ENCODE measurements at regions not wholly inside any gene's neighbourhood (a gene's known extent, or its start where the extent isn't known, plus 50 kb on each side); places are given as distances from the start of the nearest gene placed in this dataset.
"Not testable (repeated sequence)": the region's sequence is repeated elsewhere in the genome, so short reads cannot be mapped to it uniquely, and the experiment has no call there.

GRCh38 chr1:189217646-189218045 is 1260.0 kb downstream of the BRINP3 start:
- no peak for DNase-seq (ENCODE audit: low spot score)

GRCh38 chr1:189220750-189221149 is 1256.9 kb downstream of the BRINP3 start:
- DNase-seq (ENCODE audit: low spot score) = peak; percentile 16

DNA sequence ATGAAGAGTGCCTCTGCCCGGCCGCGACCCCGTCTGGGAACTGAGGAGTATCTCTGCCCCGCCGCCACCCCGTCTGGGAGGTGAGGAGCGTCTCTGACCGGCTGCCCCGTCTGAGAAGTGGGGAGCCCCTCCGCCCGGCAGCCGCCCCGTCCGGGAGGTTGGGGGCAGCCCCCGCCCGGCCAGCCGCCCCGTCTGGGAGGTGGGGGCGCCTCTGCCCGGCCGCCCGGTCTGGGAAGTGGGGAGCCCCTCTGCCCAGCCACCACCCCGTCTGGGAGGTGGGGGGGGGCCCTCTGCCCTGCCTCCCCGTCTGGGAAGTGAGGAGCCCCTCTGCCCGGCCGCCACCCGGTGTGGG is 1251.9 kb downstream of the BRINP3 start:
- DNase-seq (ENCODE audit: low spot score) = not testable (repeated sequence)

- no peak for DNase-seq (ENCODE audit: low spot score)
Observed at GRCh38 chr1:189226779-189227178, 1250.9 kb downstream of the BRINP3 start.

- no peak for DNase-seq (ENCODE audit: low spot score)
Observed at GRCh38 chr1:189237008-189237407, 1240.7 kb downstream of the BRINP3 start.

GRCh38 chr1:189253601-189254350 is 1223.9 kb downstream of the BRINP3 start:
- no peak for DNase-seq (ENCODE audit: low spot score)

GRCh38 chr1:189261128-189261527 is 1216.5 kb downstream of the BRINP3 start:
- DNase-seq (ENCODE audit: low spot score) = not testable (repeated sequence)

DNA sequence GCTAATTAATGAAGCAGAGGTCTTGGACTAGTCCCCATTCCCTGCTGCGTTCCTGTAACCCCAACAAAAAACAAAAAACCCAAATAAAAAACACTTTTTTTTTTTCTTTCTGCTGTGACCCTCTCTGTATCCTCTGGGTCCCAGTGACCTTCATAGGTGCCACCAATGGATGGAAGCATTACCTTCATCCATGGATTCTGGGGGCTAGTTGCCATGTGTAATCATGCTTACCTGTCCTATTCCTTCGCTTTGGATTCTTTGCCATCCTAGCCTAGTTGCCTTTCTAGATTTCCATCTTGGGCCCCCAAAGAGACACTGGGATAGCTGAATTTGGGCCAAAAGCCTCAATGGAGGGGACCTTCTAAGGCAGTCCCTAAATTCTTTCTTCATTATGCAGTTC is 1208.7 kb downstream of the BRINP3 start:
- no peak for DNase-seq (ENCODE audit: low spot score)

DNA sequence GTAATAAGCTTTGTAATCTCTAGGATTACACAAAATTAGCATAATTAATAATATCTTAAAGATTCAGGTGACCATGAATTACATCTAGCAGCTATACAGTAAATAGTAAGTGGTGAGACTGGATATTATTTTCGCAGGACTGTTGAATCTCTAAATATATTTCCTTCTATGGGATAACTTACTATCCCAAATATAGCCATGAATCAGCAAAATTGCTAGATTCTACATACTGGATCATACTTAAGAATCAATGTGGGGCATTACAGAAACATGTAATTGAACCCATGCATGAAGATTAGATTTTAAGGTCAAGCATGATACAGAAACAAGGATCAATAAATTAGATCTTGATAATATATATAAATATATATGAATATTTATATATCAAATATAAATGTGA is 1203.4 kb downstream of the BRINP3 start:
- DNase-seq (ENCODE audit: low spot score) = no peak

- no peak for DNase-seq (ENCODE audit: low spot score)
Observed at GRCh38 chr1:189275796-189276195, 1201.9 kb downstream of the BRINP3 start.

GRCh38 chr1:189289346-189289745 is 1188.3 kb downstream of the BRINP3 start:
- no peak for DNase-seq (ENCODE audit: low spot score)

DNA sequence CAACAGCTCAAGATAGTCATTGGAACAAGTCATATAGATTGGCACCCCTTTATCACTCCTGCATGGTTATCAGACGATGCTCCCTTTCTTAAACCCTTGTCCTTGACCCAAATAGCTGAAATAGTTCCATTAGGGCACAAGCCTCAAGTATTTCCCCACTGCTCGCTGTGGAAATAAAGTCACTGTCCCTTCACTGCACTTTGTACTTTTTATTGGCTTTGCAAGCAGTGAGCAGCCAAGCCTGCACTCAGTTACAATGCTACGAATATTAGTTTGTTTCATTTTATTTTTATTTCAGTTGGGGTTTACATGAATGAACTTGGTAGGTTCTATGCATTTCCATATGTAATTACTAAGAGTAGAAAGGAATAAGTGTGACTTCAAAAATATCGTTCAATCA is 1176.4 kb downstream of the BRINP3 start:
- no peak for DNase-seq (ENCODE audit: low spot score)

DNA sequence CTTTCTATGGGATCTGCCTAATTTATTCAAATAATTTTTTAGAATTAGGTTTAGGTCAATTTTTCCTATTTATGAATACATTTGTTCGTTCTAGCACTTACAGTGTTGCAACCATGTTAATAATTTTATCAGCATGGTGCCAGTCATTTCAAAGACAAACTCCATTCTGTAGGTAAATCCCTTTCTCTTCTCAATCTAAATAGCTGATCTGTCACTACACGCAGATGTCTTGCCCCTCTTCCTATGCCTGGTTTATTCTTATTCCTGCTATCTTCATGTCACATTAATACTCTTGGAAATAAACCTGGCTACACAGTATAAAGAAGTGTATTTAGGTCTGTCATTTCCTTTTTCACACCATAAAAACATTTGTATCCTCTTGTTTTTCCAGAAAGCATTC is 1172.4 kb downstream of the BRINP3 start:
- DNase-seq (ENCODE audit: low spot score) = no peak

DNA sequence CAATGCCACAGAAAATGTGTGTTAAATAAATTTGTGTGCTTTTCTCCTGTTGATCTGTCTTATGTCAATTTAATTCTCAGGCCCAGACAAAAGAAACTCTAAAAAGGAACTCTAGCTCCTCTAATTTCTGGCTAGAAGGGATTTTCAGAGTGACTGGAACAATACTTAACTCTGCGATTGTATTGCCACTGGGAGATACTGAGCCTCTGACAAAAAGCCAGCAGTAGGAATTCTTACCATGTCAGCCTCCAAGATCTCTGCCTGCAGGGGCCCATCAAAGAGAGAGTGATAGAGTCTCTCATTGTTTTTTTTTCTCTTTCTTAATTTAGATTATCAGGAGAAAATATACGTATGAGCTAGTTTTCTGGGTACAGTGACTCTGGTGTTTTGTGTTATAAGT is 1165.7 kb downstream of the BRINP3 start:
- no peak for DNase-seq (ENCODE audit: low spot score)

- no peak for DNase-seq (ENCODE audit: low spot score)
Observed at GRCh38 chr1:189312499-189312898, 1165.2 kb downstream of the BRINP3 start.

DNA sequence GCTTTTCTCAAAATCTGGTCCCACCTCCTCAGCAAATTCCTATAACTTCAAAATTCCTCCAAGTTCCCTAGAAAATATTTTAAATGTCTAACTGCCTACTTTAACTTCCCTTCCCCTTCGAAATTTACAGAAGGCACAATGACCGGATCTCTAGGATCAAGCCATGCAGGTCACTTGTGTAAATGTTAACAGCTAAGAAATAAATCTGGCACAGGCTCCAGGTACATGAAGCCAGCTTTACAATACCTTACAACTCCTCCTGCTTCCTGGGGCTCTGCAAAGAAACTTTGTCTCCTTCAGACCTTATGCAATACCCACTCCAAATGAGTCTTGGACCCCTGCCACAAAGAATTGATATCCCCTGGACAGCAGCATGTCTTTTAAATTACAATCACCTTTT is 1164.2 kb downstream of the BRINP3 start:
- DNase-seq (ENCODE audit: low spot score) = no peak

DNA sequence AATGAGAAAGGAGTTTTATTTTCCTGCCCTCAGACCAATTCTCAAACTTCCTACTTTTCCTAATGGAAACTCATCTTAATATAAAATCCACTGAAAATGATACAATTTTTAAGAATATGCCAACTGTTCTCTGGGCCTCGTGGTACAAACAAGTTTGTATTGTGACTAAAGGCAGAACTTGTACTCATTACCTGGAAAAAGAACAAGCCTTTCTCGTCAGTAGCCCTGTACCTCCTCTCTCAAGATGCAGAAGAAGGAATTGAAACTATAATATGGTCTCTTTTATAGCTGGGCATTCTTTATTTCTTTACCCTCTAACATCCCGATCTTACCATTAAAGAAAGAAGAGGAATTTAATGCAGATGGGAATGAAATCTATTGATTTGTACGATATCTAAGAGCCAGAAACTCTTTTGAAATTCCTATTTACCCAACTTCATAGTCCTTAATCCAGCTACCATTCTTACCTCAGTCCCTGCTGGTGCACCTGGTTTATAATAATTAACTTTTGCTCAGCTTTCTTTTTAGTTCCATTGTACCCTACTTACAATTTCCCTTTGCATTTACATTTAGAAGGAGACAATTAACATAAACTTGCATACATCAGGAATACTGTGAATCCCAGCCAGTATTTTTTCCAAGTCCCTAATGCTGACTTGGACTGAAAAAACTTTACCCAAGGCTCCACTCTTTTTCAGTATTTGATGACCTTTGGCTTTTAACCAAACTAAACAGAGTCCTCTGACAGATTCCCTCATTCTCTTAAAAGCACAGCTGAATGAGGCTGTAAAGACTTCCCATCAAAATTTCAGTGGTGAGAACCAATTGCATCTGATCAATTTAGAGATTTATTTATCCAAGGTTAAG is 1162.4 kb downstream of the BRINP3 start:
- DNase-seq (ENCODE audit: low spot score) = no peak

DNA sequence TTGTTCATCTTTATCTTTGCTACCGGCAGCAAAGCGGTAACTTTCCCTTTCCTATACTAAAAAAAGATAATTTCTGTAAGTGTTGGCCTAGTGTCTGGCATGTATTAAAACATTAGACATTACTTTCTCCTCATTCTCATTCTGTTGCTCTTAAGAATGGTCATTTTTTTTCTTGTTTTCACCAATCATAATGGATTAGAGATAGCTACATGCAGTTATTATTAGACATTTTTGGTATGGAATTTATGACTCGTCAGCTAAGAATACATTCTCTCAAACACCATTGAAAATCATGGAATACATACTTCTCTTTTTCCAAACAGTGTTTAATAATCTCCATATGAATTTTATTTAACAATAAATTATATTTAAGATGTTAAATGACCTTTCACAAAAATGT is 1154.6 kb downstream of the BRINP3 start:
- DNase-seq (ENCODE audit: low spot score) = no peak

- DNase-seq (ENCODE audit: low spot score) = not testable (repeated sequence)
Observed at GRCh38 chr1:189331071-189331470, 1146.6 kb downstream of the BRINP3 start.

GRCh38 chr1:189336115-189337100 is 1141.3 kb downstream of the BRINP3 start:
- DNase-seq (ENCODE audit: low spot score) = peak; percentile 8

- no peak for DNase-seq (ENCODE audit: low spot score)
Observed at GRCh38 chr1:189349607-189350006, 1128.1 kb downstream of the BRINP3 start.

DNA sequence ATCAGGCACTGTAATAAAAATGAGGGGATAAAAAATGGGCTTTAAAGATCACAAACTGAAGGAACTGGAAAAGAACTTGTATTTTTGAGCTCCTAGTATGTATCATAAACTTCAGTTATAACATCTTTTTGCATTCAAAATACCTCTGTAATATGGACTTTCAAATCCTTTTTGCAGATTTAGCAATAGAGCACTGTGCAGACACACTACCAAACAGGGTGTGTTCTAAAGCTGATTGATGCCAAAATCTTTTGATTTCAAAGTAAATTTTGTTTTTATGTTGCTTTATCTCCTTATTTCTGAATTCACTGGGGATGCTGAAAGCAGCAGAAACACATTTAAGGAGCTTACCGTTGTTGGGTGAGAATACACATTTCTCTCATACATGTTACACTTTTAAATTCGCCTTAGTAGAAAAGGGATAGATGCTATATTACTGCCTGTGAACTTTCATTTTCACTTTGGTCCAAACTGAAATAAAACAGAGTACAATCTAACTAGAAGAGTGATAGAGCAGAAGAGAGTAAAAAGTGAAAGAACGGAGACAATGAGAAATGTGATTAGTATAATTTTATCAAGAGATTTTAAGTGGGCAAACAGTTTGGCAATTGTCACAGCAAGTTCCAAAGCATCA is 1126.6 kb downstream of the BRINP3 start:
- no peak for DNase-seq (ENCODE audit: low spot score)
